COR-L47 (cell line): ENCODE measurements at regions not wholly inside any gene's neighbourhood (a gene's known extent, or its start where the extent isn't known, plus 50 kb on each side); places are given as distances from the start of the nearest gene placed in this dataset.
"Not testable (repeated sequence)": the region's sequence is repeated elsewhere in the genome, so short reads cannot be mapped to it uniquely, and the experiment has no call there.

Experiments used
- DNase-seq: peaks from one replicate; lab custom pipeline; 2025; lab: John Stamatoyannopoulos, UW

DNA sequence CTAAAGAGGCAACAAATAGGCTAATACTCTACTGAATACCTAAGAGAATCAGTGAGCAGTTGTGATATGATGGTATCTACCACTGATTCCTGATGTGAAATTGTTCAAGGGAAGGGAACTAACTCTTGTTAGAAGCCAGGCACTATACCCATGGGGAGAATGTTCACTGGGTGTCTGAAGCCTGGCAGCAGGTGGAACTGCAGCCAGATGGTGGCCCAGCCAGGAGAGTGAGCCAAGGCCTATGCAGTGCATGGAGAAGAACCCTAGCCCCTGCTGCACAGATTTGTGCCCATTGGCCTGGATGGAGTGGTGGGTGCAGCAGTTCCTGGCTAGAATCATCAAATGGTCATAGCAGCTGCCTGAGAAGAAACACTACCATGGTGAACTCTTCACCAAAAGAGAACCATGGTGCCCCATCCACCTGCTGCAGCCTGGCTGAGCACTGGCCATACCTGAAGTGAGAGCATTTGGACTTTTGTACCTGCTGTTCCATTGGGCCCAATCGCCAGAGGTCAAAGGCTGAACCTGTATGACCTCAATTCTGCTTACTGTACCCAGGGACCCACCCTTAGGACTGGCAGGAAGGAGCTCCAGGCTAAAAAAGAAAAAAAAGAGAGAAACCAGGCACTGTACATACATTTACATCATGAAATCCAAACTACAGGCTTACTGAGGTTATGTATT lies 118.8 kb upstream of the IVNS1ABP start:
- no peak for DNase-seq

DNA sequence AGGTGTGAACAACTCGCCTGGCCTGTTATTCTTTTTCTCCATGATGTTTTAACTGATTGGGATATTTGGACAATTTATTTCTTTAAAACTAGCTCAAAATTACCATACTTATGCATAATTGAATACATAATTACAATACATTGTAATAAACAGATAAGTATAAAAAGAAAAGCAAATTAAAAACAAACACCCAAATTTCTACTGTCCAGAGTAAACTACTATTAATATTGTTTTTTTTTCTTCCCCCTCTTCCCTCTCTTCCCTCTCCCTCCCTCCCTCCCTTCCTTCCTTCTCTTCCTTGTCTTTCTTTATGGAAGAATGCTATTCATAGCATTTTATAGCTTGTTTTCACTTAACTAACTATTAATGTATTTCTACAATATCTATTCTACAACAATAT lies 117.7 kb upstream of the IVNS1ABP start:
- no peak for DNase-seq

DNA sequence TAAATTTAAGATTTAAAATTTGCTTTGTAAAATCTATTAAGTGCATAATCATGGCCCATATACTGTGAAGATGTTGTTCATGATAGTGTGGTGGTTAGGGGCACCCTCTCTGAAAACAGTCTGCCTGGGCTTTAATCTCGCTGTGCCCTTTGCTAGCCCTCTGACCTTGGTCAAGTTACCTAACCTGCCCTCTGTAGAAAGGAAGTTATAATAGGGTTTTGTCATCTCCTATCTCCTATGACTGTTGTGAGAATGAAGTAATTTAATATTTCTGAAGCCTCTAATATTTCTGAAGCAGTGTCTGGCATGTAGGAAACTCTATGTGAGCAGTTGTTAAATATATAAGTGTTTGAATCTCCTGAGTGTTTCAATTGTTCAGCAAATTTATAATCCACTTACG lies 116.6 kb upstream of the IVNS1ABP start:
- DNase-seq = no peak

DNA sequence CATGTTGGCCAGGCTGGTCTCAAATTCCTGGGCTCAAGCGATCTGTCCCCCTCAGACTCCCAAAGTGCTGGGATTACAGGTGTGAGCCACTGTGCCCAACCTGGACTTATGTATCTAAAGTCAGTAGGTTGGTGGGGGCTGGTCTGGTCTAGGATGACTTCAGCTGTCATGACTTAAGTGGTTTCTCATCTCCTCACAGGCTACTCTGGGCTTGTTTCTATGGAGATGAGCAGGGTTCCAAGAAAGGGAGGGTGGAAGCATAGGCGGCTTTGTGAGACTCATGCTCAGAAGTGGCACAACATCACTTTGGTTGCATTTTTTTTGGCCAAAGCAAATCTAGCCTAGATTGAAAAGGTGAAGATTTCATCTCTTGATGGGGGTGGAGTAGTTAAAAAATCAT lies 115.9 kb upstream of the IVNS1ABP start:
- no peak for DNase-seq

DNA sequence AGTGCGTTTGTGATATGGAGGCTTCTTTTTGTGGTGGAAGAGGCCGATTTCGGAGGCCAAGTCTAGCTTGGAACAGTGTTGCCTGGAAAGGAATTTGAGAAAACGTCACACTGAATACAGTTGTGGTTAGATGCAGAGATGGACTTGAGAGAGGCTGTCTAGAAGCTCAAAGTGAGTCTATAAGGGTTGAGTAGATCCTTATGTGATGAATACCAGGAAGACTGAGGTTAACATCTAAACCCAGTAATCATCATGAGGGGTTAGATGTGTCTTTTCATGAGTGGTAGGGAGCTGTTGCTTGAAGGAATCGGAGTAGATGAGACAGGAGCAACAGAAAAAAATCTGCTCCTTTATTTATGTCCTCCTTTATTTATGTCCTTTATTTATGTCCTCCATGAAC lies 114.6 kb upstream of the IVNS1ABP start:
- DNase-seq = no peak

DNA sequence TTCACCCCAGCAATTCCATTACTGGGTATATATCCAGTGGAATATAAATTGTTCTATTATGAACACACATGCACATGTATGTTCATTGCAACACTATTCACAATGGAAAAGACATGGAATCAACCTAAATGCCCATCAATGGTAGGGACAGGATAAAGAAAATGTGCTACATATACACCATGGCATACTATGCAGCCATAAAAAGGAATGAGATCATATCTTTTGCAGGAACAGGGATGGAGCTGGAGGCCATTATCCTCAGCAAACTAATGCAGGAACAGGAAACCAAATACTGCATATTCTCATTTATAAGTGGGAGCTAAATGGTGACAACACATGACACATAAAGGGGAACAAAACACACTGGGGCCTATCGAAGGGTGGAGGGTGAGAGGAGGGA lies 112.6 kb upstream of the IVNS1ABP start:
- DNase-seq = not testable (repeated sequence)

DNA sequence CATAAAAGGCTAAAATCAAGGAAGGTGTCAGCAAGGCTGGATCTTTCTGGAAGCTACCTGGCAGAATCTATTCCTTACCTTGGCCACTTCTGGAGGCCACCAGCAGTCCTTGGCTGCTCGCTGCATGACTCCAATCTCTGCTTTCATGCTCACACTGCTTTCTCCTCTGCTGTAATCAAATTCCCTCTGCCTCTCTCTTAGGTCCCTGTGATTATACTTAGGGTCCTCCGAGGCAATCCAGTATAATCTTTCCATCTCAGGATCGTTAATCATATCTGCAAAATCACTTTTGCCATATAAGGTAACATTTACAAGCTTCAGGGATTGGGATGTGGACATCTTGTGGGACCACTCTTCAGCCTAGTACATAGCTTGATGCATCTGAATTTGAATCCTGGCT lies 110.7 kb upstream of the IVNS1ABP start:
- DNase-seq = no peak

DNA sequence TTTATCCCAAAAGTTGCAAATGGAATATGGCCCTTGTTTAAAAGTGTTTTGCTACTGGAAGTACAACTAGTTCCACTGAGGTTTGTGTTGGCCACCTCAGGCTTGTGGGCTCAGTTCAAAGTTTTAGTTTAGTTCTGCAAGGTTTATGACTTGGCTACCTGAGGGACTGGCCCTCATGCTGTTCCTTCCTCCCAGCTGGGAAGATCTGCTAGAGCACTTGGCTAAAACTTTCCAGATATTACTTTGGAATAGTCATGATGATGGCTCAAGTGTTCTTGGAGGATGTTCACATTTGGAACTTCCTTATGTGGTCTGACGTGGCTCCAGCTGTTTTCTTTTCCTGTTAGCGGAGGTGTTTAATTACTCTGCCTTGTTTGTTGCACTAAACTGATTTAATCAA lies 110.2 kb upstream of the IVNS1ABP start:
- DNase-seq = no peak

DNA sequence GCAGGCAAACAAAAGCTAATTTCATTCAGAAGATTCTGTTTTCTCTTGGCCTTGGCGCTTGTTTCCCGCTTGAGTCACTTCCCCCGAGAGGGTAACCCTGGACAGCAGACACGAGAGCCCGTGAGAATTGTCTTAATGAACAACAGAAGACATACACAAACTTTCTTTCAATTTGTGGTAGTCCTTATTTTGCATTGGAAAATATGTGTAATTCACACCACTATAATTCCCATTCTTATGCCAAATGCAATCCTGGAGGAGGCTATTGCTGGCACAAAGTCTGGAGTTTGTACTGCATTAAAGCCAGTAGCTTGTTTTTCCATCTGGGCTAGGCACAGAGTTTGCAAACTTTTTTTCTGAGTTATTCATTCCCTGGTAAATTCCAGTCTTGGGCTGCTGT lies 109.8 kb upstream of the IVNS1ABP start:
- no peak for DNase-seq

DNA sequence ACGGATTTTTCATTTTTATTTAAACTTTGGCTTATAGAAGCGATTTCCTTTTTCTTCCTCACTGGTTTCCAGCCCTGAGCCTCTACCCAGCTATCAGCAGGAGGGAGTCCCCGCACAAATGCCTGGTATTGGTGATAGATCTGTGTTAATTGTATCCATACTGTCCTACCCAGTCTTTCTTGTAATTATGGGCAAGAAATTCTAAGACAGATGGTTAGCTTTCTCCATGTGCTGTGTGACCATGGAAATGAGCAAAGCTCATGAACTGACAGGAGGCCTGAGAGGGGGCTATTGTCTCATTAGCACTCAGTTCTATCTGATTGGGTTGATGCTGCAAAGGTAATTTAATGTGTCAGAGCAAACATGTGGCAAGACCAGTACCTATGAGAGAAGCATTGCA lies 108.1 kb upstream of the IVNS1ABP start:
- DNase-seq = no peak

DNA sequence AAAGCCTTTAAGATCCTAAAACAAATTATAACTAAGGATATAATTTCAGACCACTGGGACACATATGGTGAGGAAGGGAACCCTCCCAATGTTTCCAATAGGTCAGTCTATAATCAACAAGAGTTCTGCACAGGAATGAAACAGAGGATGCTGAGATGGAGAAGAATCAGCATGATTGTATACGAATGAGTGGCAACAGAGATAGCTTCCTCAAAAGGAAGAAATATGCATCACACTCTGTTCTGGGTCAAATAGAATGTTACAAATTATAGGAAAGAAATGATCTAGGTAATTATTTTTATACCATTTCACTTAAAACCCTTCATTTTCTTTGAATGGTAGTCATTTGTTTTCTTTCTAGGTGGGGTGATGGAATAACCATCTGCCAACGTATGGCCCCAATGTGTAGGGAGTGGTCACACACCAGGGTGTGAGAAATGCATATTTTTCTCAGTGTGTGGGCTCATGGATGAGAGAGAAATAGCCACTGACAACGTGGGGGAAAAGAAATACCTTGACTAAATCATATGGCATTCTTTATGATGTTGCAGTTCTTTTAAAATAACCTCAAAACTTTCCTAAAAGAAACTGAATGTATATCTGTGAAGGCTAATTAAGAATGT lies 104.6 kb upstream of the IVNS1ABP start:
- no peak for DNase-seq

DNA sequence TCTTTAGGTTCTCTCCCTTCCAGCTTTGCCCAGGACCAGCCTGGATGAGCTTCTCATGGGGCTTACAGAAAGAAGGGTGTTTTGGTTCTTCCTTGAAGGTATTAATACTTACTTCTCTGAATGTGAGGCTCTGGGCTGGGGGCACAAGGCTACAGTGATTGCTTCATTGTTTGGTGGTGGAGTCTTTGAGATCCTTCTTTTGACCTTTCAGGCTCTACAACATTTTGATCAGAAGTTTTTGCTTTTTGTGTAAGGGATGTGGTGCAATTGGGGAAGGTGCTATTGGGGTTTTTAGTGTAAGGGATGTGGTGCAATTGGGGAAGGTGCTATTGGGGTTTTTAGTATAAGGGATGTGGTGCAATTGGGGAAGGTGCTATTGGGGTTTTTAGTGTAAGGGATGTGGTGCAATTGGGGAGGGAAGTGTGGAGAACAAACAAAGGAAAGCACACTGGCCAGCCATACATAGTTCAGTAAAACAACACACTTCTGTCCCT lies 103.6 kb upstream of the IVNS1ABP start:
- DNase-seq = no peak

DNA sequence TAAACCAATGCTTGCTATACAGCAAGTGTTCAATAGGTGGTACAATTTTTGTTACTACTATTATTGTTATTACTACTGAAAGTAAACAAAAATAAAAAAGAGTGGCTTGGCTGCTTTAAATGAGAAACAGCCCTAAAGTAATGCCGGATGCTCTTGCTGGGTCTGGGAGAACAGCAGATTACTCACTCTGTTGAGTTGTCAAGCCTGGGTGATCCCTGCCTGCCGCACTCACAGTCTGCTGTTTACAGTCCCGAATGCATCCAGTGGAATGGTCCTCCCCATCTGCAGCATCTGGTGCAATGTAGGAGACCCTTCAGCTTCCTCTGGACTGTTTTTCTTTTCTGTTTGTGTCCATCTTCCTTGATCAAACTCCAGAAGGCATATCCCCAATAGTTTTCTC lies 102.7 kb upstream of the IVNS1ABP start:
- no peak for DNase-seq

DNA sequence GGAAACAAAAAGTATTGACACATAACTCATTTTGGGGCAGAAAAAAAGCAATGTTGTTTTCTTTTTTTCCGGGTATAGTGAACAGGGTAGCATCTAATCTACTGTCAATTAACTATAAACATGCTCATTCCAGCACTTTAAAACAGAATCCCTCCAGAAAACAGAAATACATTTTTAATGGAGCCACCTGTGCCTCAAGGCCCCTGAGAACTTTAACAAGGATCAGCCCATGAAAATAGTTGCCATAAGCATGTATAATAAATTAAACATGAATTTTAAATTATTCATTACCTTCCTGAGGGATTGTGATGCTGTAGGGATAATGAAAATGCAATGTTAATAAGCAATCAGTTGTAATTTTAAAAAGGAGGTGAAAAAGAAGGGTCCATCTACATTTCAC lies 101.4 kb upstream of the IVNS1ABP start:
- no peak for DNase-seq

DNA sequence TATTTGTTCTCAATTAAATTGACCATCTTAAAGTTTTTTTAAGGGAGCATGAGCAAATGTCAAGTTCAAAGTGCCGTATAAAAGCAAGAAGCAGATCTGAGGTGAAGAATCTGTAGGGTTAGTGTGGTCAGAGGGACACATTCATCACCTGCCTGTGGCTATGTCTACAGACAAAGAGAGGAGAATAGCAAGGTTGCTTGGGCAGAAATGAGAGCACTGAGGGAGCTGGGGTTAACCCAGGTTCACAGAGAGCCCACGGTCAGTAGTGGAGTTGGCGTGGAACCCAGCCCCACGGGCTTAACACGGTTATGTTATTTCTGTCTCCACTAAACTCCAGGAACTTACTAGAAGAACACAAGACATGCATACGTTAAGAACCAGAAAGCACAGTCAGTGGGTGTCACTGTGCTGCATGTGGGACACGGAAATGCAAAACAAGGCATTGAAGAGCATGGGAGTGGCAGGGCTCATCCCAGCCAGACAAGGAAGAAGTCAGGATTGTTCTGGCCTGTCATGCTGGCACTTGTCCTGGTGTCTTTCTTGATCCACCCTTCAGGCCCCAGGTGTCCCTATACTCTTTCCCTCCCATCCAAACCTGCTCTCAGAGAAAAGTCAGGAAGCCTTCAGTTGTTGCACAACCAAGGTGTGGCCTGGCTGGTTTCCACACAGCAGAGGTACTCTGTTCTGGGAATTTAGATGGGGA lies 95.5 kb upstream of the IVNS1ABP start:
- DNase-seq = no peak

DNA sequence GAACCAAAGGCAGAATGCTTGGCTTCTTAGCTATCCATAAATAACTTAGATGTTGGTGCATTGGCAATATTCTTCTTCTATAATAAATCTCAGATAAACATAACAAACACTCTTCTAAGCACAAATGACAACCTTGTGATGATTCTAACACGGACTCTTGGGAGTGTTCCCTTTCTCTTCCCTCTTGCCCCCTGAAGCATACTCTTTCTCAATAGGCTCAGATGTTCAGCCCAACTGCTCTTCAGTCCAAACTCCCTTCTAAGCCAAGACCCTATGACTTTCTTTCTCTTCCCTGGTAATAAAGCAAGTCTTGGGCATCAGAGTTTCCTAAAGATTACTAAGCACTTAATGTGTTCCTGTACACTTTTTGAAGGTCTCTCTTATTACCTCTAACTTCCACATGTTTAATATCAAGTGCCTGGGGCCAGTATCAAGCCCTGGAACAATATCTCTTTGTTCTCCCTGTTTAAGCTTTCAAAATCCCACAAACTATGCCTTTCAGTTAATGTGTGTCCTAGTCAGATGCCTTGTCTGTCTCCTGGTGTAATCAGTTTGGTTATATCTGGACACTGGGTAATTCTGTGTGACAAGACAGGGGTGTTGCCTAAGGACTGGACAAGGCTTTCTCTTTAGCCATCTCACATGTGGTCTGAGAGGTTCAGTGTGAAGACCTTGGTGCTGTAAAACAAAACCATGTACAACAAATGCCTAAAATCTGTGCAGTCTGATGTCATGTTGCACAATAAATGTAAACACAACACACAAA lies 92.9 kb upstream of the IVNS1ABP start:
- DNase-seq = no peak

DNA sequence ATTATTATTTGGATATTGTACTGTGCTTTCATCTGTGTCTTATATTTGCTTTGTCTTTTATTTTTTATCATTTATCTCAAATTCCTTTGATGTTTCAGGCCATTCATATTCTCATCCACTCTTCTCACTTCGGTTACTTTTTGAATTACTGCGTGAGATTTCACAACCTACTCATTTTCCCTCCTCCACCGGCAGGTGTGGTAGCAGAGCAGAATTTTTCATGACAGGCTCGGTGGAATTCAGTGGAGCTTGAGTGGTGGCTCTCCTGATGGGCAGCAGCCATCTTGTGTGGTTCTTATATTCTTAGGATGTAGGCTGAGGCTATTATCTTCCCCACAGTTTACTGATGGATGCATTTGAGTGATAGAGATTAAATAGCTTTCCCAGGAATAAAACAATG lies 92.3 kb upstream of the IVNS1ABP start:
- DNase-seq = no peak

DNA sequence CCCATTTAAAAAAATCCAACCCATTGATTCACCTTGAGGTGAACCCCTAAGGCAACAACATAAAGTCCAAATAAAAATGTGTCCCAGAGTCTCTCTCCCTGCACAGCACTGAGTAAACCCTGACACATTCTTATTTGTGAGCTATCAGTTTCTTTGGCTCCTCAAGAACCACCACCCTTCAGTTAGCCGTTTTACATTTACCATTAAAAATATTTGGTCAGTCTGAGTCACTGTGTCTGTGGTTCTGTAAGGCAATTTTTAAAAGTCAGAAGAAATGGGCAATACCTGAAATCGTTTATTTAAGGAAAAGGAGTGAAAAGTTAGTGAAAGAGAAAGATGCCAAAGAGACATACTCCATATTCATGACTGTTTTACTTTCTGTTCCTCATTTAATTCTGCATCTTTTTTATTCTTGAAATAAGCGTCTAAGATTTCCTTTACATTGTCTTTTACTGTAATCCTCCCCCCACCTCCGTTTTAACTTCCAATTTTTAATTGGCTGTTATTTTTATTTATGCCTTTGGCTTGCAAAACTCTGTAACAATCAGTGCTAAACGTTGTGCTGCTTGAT lies 91.7 kb upstream of the IVNS1ABP start:
- DNase-seq = no peak

DNA sequence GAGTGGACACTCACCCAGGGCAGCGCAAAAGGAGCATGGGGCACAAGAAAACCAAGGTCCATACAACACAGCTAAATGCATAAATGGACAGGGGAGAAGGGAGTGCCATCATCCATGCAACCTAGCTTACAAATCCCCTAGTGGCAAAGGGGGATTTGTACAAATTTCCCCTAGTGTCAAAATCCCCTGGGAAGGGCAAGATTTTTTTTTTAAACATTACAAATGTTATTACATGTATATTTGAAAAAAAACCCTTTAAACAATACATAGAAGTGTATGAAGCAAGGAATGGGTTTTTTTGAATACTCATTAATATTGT lies 89.6 kb upstream of the IVNS1ABP start:
- DNase-seq = no peak

DNA sequence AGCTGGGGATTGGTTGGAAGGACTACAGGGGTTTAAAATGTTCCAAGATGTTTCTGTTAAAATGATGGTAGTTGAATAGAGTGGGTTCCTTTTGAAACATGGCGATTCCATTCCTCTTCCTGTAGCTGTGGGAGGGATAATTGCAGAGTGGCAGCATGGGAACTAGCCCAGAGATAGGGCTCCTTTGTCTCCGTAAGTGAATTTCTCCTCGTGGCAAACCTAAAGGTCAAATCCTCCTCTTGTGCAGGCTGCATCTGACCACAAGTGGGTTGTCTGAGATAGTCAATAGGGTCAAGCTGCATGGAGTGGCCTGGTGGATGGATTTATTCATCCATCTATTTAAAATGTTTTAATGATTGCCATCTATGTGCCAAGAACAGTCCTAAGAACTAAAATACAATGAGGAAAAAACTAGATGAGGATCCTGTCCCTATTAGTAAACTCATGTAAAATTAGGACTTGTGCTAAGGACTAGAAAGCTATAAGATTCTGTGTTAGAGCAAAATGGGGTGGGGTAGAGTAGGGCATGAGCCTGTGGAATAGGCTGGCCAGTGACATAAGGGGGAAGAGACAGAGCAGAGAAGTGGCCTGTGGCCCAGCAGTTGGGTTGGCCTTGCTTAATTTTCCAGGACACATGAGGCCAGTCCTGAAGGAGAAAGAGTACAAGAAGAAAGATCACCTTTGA lies 89.1 kb upstream of the IVNS1ABP start:
- DNase-seq = no peak

DNA sequence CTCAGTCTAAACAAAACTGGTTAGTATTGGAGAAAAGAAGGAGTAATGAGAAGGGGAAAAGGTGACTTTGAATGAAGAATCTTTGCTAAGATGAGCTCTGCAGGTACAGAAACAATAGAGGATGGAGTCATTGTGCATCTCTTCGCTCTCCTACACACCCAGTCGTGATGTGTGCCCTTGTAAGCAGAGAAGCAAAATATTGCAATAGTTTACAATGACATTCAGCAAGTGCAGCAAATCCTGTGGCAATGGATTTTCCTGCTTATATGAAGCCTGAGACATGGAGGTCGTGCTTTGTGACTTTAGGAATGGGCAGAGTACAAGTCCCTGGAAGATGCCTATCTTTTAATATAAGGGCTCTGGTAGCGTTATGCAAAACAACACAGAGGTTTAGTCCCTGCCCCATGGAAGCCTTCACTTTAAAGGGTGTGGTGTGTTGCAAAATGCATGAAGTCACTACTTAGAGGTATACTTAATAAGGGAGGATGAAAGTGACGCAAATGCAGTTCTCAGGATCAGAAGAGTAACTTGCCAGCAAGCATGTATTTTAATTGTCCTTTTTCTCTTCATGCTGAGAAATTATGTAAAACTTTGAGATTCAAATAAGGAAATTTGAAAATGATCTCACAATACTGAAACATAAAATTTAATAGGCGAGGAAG lies 88.0 kb upstream of the IVNS1ABP start:
- no peak for DNase-seq
